GM23248 (cell line): ENCODE measurements at regions not wholly inside any gene's neighbourhood (a gene's known extent, or its start where the extent isn't known, plus 50 kb on each side); places are given as distances from the start of the nearest gene placed in this dataset.

Experiments used
- EZH2 ChIP-seq: fragments of 200-600 bp; sonication (generic); IDR thresholded peaks from 2 replicates; pipeline ENCODE4 v1.6.1; 2018; ENCODE audit warnings: antibody characterized with exemption, mild to moderate bottlenecking; ENCODE audit not compliant: insufficient read depth, poor library complexity, severe bottlenecking
- EZH2phosphoT487 ChIP-seq: fragments of 200-600 bp; sonication (generic); IDR thresholded peaks from 2 replicates; pipeline ENCODE4 v1.6.1; 2018; ENCODE audit warnings: antibody characterized with exemption, moderate library complexity, mild to moderate bottlenecking, low read depth; ENCODE audit not compliant: insufficient read depth

- TF ChIP-seq EZH2 (no peak), EZH2phosphoT487 (no peak)
These were observed 1047.5 kb upstream of the SPRY2 start for GRCh38 chr13:81388400-81388799.
